ENCODE measurements at regions not wholly inside any gene's neighbourhood (a gene's known extent, or its start where the extent isn't known, plus 50 kb on each side); places are given as distances from the start of the nearest gene placed in this dataset.
"Not testable (repeated sequence)": the region's sequence is repeated elsewhere in the genome, so short reads cannot be mapped to it uniquely, and the experiment has no call there.

- ATAC-seq (no peak), DNase-seq (no peak)
- Mint-ChIP-seq H3K4me3 (no peak overlapping the region), H3K9me3 (peaks cover 0 to 6% (median 0%) of the 10 kb centered on the region in 9 donors), H3K36me3 (no peaks in the 10 kb centered on the region), H3K27me3 (peaks cover 0 to 11% (median 5%) of the 10 kb centered on the region in 5 donors), H3K4me1 (no peaks in the 10 kb centered on the region), H3K27ac (no peak overlapping the region)
- POLR2A ChIA-PET = no interaction called here
Observed at GRCh38 chr7:12815426-12815825, 128.0 kb downstream of the ARL4A start.

- no peaks in the 10 kb centered on the region for H3K4me1 Mint-ChIP-seq
- no peak overlapping the region for H3K4me3 Mint-ChIP-seq
- no peaks in the 10 kb centered on the region for H3K36me3 Mint-ChIP-seq
- no peak overlapping the region for H3K27ac Mint-ChIP-seq
- no peak for ATAC-seq
- H3K27me3 Mint-ChIP-seq = peaks cover 1 to 16% (median 5%) of the 10 kb centered on the region in 5 donors
- peaks cover 0 to 6% (median 0%) of the 10 kb centered on the region in 9 donors for H3K9me3 Mint-ChIP-seq
- POLR2A ChIA-PET = no interaction called here
- no peak for DNase-seq
Observed at GRCh38 chr7:12815871-12816270, 128.4 kb downstream of the ARL4A start.

DNA sequence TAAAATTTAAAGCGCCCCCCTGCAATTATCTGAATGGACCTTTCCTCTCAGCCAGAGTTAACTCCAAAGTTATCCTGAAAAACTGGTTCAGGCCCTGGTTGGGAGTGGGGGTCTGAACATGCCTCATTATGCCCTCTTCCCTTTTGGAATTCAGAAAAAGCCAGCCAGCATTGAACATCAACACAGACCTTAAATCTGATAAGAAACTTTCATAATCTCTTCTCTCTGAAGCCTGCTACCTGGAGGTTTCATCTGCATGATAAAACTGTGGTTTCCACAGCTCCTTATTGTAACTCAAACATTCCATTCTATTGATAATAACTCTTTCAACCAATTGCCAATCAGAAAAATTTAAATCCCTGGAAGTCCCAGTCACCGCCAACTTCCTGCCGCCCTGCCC lies 133.3 kb downstream of the ARL4A start:
- H3K27ac Mint-ChIP-seq = no peak overlapping the region
- H3K27me3 Mint-ChIP-seq = peaks cover 5 to 23% (median 7%) of the 10 kb centered on the region in 5 donors
- no peaks in the 10 kb centered on the region for H3K36me3 Mint-ChIP-seq
- H3K4me1 Mint-ChIP-seq = no peaks in the 10 kb centered on the region
- POLR2A ChIA-PET = no interaction called here
- no peak for ATAC-seq
- peaks cover 0 to 2% (median 0%) of the 10 kb centered on the region in 9 donors for H3K9me3 Mint-ChIP-seq
- DNase-seq = no peak
- H3K4me3 Mint-ChIP-seq = no peak overlapping the region

GRCh38 chr7:12821746-12822145 lies 134.3 kb downstream of the ARL4A start:
- Mint-ChIP-seq H3K9me3 (peaks cover 0 to 2% (median 0%) of the 10 kb centered on the region in 9 donors), H3K27me3 (peaks cover 5 to 23% (median 7%) of the 10 kb centered on the region in 5 donors), H3K36me3 (no peaks in the 10 kb centered on the region), H3K4me1 (no peaks in the 10 kb centered on the region), H3K4me3 (no peak overlapping the region), H3K27ac (no peak overlapping the region)
- POLR2A ChIA-PET = no interaction called here
- DNase-seq = no peak
- ATAC-seq = no peak

DNA sequence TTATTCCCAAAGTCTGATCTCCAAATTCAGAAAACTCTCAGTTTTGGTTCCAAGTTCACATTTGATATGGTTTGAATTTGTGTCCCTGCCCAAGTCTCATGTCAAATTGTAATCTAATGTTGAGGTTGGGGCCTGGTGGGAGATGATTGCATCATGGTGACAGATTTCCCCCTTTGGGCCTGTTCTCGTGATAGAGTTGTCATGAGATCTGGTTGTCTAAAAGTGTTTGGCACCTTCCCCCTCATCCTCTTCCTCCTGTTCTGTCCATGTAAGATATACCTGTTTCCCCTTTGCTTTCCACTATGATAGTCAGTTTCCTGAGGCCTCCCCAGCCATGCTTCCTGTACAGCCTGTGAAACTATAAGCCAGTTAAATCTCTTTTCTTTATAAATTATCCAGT lies 138.6 kb downstream of the ARL4A start:
- H3K4me3 Mint-ChIP-seq = no peak overlapping the region
- no peaks in the 10 kb centered on the region for H3K4me1 Mint-ChIP-seq
- ATAC-seq = no peak
- no peak for DNase-seq
- peaks cover 0 to 2% (median 0%) of the 10 kb centered on the region in 9 donors for H3K9me3 Mint-ChIP-seq
- peak overlapping the region in 1 of 10 donors; percentile 36 for H3K27ac Mint-ChIP-seq
- POLR2A ChIA-PET = no interaction called here
- H3K27me3 Mint-ChIP-seq = peaks cover 1 to 15% (median 1%) of the 10 kb centered on the region in 5 donors
- H3K36me3 Mint-ChIP-seq = no peaks in the 10 kb centered on the region

GRCh38 chr7:12827219-12827821 lies 139.9 kb downstream of the ARL4A start:
- DNase-seq (no peak), ATAC-seq (no peak)
- POLR2A ChIA-PET = no interaction called here
- Mint-ChIP-seq H3K27ac (no peak overlapping the region), H3K9me3 (peaks cover 0 to 2% (median 0%) of the 10 kb centered on the region in 9 donors), H3K27me3 (peaks cover 0 to 10% (median 1%) of the 10 kb centered on the region in 5 donors), H3K36me3 (no peaks in the 10 kb centered on the region), H3K4me3 (no peak overlapping the region), H3K4me1 (no peaks in the 10 kb centered on the region)

- no peak for ATAC-seq
- Mint-ChIP-seq H3K4me1 (no peaks in the 10 kb centered on the region), H3K27ac (no peak overlapping the region), H3K27me3 (peaks cover 0 to 10% (median 1%) of the 10 kb centered on the region in 5 donors), H3K4me3 (no peak overlapping the region), H3K36me3 (peaks cover 0 to 2% (median 0%) of the 10 kb centered on the region in 3 donors), H3K9me3 (peaks cover 0 to 3% (median under 1%) of the 10 kb centered on the region in 9 donors)
- DNase-seq = no peak
- POLR2A ChIA-PET = no interaction called here
Observed at GRCh38 chr7:12827920-12828319, 140.5 kb downstream of the ARL4A start.

GRCh38 chr7:12831024-12831423 lies 143.6 kb downstream of the ARL4A start:
- H3K9me3 Mint-ChIP-seq = peaks cover 7 to 27% (median 12%) of the 10 kb centered on the region in 9 donors
- no peaks in the 10 kb centered on the region for H3K4me1 Mint-ChIP-seq
- peaks cover 0 to 20% (median 3%) of the 10 kb centered on the region in 5 donors for H3K27me3 Mint-ChIP-seq
- POLR2A ChIA-PET = no interaction called here
- peaks cover 0 to 14% (median 0%) of the 10 kb centered on the region in 3 donors for H3K36me3 Mint-ChIP-seq
- H3K27ac Mint-ChIP-seq = no peak overlapping the region
- ATAC-seq (no peak), DNase-seq (no peak)
- H3K4me3 Mint-ChIP-seq = no peak overlapping the region

DNA sequence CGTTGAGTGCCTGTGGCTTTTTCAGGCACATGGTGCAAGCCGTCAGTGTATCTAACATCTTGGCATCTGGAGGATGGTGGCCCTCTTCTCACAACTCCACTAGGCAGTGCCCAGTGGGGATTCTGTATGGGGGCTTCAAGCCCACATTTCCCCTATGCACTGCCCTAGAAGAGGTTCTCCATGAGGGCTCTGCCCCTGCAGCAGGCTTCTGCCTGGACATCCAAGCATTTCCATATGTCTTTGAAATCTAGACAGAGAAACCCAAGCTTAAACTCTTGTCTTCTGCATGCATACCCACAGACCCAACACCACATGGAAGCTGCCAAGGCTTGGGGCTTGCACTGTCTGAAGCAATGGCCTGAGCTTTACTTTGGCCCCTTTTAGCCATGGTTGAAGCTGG lies 146.4 kb downstream of the ARL4A start:
- peaks cover 0 to 20% (median 4%) of the 10 kb centered on the region in 5 donors for H3K27me3 Mint-ChIP-seq
- no peak for DNase-seq
- no peak overlapping the region for H3K4me3 Mint-ChIP-seq
- H3K4me1 Mint-ChIP-seq = no peaks in the 10 kb centered on the region
- H3K9me3 Mint-ChIP-seq = peaks cover 7 to 27% (median 12%) of the 10 kb centered on the region in 9 donors
- POLR2A ChIA-PET = no interaction called here
- H3K27ac Mint-ChIP-seq = no peak overlapping the region
- ATAC-seq = no peak
- peaks cover 0 to 14% (median 0%) of the 10 kb centered on the region in 3 donors for H3K36me3 Mint-ChIP-seq

GRCh38 chr7:12834782-12835181 lies 147.3 kb downstream of the ARL4A start:
- no peaks in the 10 kb centered on the region for H3K4me1 Mint-ChIP-seq
- H3K27me3 Mint-ChIP-seq = peaks cover 0 to 19% (median 4%) of the 10 kb centered on the region in 5 donors
- DNase-seq (no peak), ATAC-seq (no peak)
- POLR2A ChIA-PET = no interaction called here
- H3K9me3 Mint-ChIP-seq = peaks cover 7 to 27% (median 12%) of the 10 kb centered on the region in 9 donors
- H3K36me3 Mint-ChIP-seq = peaks cover 0 to 14% (median 0%) of the 10 kb centered on the region in 3 donors
- H3K4me3 Mint-ChIP-seq = no peak overlapping the region
- H3K27ac Mint-ChIP-seq = no peak overlapping the region

GRCh38 chr7:12839508-12840153 lies 152.2 kb downstream of the ARL4A start:
- Mint-ChIP-seq H3K9me3 (peaks cover 2 to 54% (median 25%) of the 10 kb centered on the region in 9 donors), H3K4me1 (no peaks in the 10 kb centered on the region), H3K4me3 (no peak overlapping the region), H3K27me3 (peaks cover 0 to 16% (median 4%) of the 10 kb centered on the region in 5 donors), H3K36me3 (peaks cover 0 to 5% (median 0%) of the 10 kb centered on the region in 3 donors), H3K27ac (no peak overlapping the region)
- DNase-seq (no peak), ATAC-seq (no peak)
- POLR2A ChIA-PET = no interaction called here

GRCh38 chr7:12844732-12845131 lies 157.3 kb downstream of the ARL4A start:
- POLR2A ChIA-PET, H3K36me3 Mint-ChIP-seq, H3K27ac Mint-ChIP-seq, H3K4me1 Mint-ChIP-seq, ATAC-seq, H3K4me3 Mint-ChIP-seq, DNase-seq: not testable (repeated sequence)
- H3K9me3 Mint-ChIP-seq = peaks cover 0 to 74% (median 36%) of the 10 kb centered on the region in 9 donors
- H3K27me3 Mint-ChIP-seq = peaks cover 0 to 10% (median 0%) of the 10 kb centered on the region in 5 donors

DNA sequence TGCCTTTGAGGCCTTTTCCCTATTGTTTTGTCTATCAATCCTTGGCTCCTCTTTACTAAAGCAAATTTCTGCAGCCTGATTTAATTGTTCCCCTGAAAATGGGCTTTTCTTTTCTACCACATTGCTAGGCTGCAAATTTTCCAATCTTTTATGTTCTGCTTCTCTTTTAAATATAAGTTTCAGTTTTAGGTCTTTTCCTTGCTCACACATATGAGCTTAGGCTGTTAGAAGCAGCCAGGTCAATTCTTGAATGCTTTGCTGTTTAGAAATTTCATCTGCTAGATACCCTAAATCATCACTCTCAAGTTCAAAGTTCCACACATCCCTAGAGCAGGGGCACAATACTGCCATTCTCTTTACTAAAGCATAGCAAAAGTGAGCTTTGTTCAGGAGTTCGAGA lies 159.6 kb downstream of the ARL4A start:
- Mint-ChIP-seq H3K36me3 (peaks cover 0 to 7% (median 0%) of the 10 kb centered on the region in 3 donors), H3K27ac (no peak overlapping the region), H3K4me3 (no peak overlapping the region), H3K4me1 (no peaks in the 10 kb centered on the region), H3K9me3 (peaks cover 0 to 57% (median 34%) of the 10 kb centered on the region in 9 donors), H3K27me3 (peaks cover 0 to 2% (median 0%) of the 10 kb centered on the region in 5 donors)
- POLR2A ChIA-PET = no interaction called here
- DNase-seq = no peak
- no peak for ATAC-seq
